Activated gamma-delta T cell treated with Interleukin-2 at 50 U/mL for 16 hours (primary cell): ENCODE measurements at regions not wholly inside any gene's neighbourhood (a gene's known extent, or its start where the extent isn't known, plus 50 kb on each side); places are given as distances from the start of the nearest gene placed in this dataset.

Experiments used
- DNase-seq: peaks from one replicate; pipeline ENCODE4 v3.0.0-alpha.2; 2020

DNA sequence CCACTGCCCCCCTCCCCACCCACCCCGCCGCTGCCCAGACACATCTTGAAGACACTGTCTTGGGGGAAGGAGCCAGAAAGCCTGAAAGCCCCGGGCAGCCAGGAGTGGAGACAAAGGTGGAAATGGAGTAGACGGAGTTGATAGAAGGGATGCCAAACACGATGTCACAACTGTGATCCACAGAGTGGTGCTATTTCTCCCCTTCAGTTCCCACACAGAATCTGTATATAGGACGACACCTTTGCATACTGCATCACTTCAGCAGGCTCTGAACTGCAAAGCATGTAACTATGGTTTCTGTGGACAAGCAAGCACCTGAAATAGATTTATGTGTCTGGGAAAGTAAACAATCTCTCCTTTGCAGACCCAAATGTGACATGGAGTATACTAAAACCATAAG lies 56.4 kb upstream of the F13A1 start:
- DNase-seq = no peak

GRCh38 chr6:6377621-6378020 lies 57.2 kb upstream of the F13A1 start:
- DNase-seq = no peak

DNA sequence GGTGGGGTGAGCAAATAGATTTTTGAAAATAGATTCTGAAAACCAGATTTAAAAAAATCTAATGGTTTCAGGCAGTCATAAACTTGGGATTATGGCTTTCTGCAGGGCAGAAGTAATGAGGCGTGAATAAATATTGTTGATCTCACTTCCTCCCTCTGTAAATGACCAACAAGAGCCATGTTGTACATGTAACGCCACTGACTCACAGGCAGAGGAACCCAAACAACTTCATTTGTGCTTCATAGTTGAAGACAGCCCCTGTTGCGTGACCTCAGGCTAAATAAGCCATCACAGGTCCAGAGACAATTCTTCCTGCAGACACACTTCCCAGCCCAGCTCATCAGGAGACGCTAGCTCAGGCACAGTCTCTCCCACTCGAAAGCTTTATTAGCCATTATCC lies 59.1 kb upstream of the F13A1 start:
- DNase-seq = no peak

GRCh38 chr6:6384520-6384919 lies 64.1 kb upstream of the F13A1 start:
- no peak for DNase-seq

GRCh38 chr6:6386010-6386409 lies 65.5 kb upstream of the F13A1 start:
- no peak for DNase-seq

- DNase-seq = no peak
These were observed 70.6 kb upstream of the F13A1 start for GRCh38 chr6:6390849-6391602.

DNA sequence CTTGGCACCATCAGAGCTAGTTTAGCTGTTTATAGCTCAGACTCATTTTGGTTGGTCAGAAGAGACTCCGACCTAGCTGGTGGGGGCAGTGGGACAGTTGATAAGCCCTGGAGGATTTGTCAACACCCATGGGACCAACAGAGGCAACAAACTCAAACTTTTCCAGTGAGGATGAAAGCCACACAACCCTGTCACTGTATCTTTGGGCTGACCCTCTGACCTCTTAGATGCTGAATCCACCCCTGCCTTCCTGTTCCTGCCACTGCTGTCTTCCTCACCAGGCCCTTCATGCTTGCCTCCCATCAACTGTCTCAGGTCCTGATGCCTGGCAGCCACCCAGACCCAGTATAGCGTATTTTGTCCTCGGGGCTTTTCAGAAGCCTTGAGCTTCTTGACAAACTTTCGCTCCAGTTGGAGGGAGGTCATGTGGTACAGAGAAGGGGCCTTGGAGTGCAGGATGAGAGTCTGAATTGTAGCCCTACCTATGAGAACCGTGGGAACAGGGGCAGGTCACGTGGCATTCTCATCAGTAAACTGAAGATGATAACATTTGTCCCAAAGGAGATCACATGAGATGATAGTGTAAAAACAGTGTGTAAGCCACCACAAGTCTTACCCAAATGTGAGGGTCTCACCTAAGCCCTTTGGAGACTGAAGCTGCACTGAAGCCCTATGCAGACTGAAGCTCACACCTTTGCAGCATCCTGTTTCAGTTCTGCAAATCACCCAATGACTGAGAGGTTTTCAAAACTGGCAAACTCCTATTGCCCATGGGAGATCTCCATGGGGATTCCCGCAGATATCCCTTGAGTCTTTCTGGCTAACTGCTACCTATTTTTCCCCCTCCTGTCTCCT lies 72.0 kb upstream of the F13A1 start:
- no peak for DNase-seq

GRCh38 chr6:6393069-6393529 lies 72.6 kb upstream of the F13A1 start:
- no peak for DNase-seq

DNA sequence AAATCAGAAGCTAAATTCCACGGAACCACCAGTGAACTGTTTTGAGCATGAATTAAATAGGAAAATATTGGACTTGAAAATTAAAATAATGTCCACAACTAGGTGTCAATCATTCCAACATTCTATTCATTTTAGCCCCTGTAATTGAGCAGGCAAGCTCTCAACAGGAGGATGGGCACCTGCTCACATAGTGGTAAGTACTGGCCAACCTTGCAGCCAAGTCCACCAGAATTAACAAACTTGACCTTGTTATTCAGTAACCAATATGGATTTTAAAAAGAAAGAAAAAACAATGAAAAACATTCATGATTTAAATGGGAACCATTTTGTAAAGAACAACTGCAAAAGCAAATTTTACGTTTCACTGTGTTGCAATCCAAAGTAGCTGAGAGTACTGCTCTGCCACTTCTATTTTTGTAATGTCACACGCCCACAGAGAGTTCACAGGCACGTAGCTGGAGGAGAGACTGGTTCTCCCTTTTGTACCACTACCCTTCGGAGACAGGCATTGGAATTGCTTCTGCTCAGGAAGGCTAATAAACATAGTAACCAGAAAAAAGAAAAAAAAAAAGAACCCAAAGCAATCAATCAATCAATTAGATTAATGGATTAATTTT lies 75.2 kb upstream of the F13A1 start:
- no peak for DNase-seq

GRCh38 chr6:6397842-6398241 lies 77.4 kb upstream of the F13A1 start:
- DNase-seq = no peak

GRCh38 chr6:6399568-6399967 lies 79.1 kb upstream of the F13A1 start:
- no peak for DNase-seq

- no peak for DNase-seq
These were observed 80.9 kb upstream of the F13A1 start for GRCh38 chr6:6401401-6401800.

DNA sequence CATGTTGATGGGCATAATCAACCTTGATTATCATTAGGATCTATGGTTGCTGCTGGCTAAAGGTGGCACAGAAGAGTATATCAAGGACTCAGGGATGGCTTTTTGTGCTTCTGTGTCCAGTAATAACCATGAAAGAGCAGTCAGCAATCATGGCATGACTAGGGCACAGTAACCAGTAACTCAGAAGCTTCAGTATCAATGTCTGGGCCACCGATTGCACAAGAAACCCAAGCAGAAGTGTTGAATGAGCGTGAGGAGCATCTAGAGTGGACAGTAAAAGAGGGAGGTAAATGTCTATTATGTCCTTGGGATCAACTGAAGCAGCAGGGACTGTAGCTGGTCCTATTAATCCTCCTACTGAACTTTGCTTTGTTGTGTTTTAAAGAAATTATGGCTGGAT lies 81.5 kb upstream of the F13A1 start:
- DNase-seq = no peak

DNA sequence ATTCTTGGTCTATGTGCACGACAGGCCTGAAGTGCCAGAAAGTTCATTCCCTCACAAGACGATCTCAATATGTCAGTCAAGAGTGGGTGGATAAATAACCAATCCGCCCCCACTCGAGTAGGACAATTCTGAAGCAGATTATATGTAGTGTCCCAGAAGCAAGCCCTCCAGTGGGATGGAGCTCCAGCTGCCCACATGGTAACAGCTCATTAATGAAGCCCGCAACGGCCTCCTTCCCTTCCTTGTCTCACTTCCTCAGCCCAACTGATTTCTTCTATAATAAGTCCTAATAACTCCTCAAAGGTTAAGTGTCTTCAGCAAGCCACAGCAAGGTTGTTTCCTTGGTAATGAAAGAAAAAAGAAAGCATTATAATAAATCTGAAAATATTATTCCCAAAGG lies 82.1 kb upstream of the F13A1 start:
- no peak for DNase-seq

GRCh38 chr6:6405031-6405430 lies 84.6 kb upstream of the F13A1 start:
- DNase-seq = no peak

- DNase-seq = no peak
These were observed 85.7 kb upstream of the F13A1 start for GRCh38 chr6:6405997-6406714.

GRCh38 chr6:6406715-6407070 lies 86.2 kb upstream of the F13A1 start:
- DNase-seq = no peak

DNA sequence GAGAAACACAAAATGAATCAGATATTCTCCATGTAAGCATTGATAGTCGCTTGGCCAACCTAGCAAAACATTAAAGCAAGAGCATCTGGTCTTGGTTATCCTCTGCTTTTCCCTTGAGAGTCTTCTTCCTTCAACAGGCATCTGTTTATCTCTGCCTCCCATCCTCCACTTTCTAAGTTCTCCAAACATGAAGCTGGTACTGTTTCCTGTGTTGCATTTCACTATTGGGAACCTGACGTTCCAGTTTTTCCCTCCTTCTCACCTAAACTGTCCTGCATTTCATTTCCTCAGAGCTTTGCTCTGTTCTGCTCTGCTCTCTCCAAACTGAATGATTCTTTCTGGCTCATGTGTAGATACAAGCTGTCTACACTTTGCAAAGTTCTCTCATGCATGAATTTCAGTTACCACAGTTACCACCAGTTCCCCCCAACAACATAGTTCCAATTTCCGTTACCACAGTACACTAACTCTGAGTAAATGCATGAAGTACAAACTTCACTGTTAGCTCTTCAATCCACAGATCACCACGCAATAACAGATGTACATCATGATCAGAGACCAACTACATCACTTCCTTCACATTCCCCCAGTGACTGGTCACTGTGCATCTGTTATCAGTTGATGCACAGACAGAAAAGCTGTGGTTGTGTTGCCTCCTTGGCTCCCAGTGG lies 86.7 kb upstream of the F13A1 start:
- no peak for DNase-seq

DNA sequence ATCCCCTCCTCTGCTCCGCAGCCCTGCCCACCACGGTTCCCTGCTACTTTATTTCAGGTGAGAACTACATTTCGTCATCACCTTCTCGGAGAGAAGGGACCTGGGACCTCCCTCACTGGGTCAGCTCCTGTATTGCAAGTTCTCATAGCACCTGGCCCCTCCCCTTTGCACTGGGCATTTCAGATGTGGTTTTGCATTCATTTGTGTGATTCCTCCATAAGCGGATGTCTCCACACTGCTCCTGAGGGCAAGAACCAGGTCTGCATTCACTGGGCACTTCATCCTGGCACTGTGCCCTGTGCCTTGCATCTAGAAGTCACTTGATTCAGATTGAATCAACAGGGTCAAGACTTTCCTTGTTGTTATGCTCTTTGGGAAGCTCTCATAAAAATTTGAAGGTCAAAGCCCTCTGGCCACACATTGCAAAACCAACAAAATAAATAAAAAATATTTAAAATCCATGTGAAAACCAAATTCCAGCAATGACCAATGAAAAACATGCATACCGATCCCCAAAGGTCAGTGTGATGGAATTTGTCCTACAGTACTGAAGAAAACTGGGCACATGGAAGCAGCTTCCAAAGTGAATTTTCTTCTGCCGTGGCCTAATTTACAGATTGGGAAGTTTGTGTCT lies 89.1 kb upstream of the F13A1 start:
- DNase-seq = no peak

- no peak for DNase-seq
These were observed 90.7 kb upstream of the F13A1 start for GRCh38 chr6:6411115-6411514.

DNA sequence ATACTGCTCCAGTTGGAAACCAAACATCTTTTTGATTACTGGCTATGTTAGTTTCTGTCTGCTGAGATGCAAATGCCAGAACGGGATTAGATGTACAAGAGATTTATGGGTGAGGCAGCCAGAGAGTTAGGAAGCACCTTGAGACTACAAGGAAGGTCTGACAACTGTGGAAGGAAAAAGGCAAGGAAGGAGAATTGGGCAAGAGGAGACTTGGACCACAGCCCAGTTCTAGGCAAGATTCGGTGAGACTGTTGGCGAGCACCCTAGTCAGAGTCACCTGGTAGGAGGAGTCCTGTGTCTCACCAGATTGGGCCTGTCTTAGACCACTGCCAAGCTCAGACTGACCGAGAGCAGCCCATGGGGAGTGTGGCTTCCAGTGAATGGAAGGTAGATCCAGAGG lies 91.8 kb upstream of the F13A1 start:
- DNase-seq = no peak

GRCh38 chr6:6412700-6413099 lies 92.2 kb upstream of the F13A1 start:
- DNase-seq = no peak
